ENCODE measurements at regions not wholly inside any gene's neighbourhood (a gene's known extent, or its start where the extent isn't known, plus 50 kb on each side); places are given as distances from the start of the nearest gene placed in this dataset.

DNA sequence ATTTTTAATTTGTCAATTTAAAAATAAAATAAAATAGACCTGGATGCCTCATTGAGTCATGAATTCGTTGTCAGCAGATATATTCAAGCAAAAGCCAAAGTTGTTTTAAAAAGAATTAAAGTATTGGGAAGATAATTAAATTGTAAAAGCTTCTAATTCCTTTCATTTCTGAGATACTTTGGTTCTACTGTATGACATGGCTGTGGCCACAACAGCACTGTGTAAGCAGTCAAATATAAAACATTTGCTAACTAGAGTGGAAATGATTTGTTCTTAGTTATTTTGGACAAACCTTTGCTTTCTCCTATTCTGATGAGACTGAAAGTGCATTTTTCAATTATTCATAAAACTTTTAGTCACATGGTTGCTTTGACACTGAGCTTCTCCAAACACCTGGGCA lies 143.6 kb upstream of the FAM13C start:
- no peak for DNase-seq (ENCODE audit: low spot score)
- no peak for TF ChIP-seq CTCF (IDR thresholded peaks at IDR 0.05; ENCODE audit: extremely low read depth, missing control alignments)

DNA sequence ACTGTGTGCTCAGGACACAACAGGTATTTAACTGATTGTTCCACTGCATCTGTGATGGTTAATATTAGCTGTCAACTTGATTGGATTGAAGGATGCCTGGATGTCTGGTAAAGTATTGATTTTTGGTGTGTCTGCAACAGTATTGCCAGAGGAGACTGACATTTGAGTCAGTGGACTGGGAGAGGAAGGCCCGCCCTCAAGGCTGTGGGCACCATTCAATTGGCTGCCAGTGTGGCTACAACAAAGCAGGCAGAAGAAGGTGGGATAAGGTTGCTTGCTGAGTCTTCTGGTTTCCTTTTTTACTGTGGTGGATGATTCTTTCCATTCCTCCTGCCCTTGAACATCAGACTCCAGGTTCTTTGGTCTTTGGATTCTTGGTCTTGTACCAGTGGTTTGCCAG lies 137.1 kb upstream of the FAM13C start:
- no peak for TF ChIP-seq CTCF (IDR thresholded peaks at IDR 0.05; ENCODE audit: extremely low read depth, missing control alignments)
- DNase-seq (ENCODE audit: low spot score): no peak

GRCh38 chr10:59493017-59493416 lies 130.7 kb upstream of the FAM13C start:
- DNase-seq (ENCODE audit: low spot score): no peak
- TF ChIP-seq CTCF (IDR thresholded peaks at IDR 0.05; ENCODE audit: extremely low read depth, missing control alignments): no peak

DNA sequence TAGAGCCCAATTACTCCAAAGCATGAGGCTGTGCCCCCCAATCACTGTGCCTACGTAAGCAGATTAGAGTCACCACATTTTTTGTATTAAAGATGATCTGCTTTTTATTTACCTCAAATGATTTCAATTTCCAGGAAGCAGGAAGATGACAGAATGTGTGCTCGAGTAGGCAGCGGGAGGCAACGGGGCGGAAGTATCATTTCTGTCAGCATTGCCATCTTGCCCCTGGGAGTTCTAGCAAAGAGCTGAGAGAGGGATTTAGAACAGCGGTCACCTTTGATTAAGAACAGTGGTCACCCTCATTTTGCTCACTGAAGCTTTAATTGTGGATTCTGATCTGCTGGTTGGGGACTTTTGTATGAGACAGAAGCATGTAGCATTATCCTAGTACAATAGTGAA lies 117.1 kb upstream of the FAM13C start:
- no peak for TF ChIP-seq CTCF (IDR thresholded peaks at IDR 0.05; ENCODE audit: extremely low read depth, missing control alignments)
- no peak for DNase-seq (ENCODE audit: low spot score)

- no peak for DNase-seq (ENCODE audit: low spot score)
- TF ChIP-seq CTCF (IDR thresholded peaks at IDR 0.05; ENCODE audit: extremely low read depth, missing control alignments): no peak
Observed at GRCh38 chr10:59470570-59470969, 108.2 kb upstream of the FAM13C start.

GRCh38 chr10:59465088-59465487 lies 102.7 kb upstream of the FAM13C start:
- no peak for TF ChIP-seq CTCF (IDR thresholded peaks at IDR 0.05; ENCODE audit: extremely low read depth, missing control alignments)
- DNase-seq (ENCODE audit: low spot score): no peak

GRCh38 chr10:59464483-59464882 lies 102.1 kb upstream of the FAM13C start:
- DNase-seq (ENCODE audit: low spot score): no peak
- TF ChIP-seq CTCF (IDR thresholded peaks at IDR 0.05; ENCODE audit: extremely low read depth, missing control alignments): no peak

Measured in GM20000 (cell line).